Activated CD4-positive, alpha-beta T cell treated with anti-CD3 and anti-CD28 coated beads, Interleukin-2, amount 50 U/mL, for 16 hours (primary cell): ENCODE measurements at regions not wholly inside any gene's neighbourhood (a gene's known extent, or its start where the extent isn't known, plus 50 kb on each side); places are given as distances from the start of the nearest gene placed in this dataset.

Source experiments
- DNase-seq: peaks from one replicate; pipeline ENCODE4 v3.0.0-alpha.2; 2020

DNA sequence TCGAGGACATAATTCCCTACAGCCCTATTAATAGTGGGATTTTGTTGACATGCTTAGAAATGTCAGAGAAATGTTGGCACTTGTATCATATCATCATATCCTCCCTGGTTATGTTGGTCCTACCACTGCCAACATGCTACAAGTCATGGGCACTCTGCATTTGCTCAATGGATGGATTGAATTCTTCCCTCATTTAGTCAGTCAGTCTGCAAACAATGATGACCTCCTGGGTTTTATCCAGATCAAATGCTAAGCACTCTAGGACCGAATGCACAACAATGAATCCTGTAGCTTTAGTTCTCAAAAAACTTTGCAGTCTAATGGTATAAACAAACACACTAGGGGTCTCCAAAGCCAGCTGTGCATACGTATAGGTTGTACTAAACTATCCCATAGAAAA, 357.2 kb upstream of the DPYD start:
- no peak for DNase-seq

DNA sequence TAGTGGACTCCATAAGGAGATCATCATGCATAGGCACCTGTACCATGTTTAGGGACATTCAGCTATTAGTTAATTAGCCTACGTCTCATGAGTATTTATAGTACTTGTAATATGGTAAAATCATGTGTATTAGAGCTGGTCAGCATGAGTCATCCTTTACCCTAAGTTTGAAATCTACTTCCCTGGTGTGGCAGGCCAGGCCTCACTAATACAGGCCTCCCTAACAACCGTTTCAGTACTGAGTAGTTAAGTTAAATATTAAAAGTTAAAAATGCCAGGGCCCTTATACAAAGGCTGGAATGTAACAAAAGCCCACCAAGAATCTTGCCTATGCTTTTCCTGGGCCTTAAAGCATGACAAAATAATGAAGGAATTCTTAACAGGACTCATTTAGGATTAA, 356.3 kb upstream of the DPYD start:
- DNase-seq: no peak

DNA sequence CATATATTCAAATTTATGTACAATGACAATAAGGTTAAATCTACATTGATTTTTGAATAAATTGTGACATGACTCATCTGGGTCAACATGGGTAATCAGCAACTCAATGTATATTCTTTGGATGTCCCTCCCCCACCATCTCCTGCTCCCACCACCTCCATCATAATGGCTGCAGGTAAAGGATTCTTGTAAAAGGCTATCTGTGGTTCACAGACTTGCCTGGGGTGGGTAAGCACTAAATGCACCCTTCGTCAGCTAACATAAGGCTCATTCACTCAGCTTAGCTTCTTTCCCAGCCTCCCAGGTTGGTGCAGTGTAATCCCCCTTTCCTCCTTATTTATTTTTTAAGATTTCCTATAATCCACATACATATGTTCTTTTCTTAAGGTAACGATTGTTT, 355.7 kb upstream of the DPYD start:
- DNase-seq: no peak

DNA sequence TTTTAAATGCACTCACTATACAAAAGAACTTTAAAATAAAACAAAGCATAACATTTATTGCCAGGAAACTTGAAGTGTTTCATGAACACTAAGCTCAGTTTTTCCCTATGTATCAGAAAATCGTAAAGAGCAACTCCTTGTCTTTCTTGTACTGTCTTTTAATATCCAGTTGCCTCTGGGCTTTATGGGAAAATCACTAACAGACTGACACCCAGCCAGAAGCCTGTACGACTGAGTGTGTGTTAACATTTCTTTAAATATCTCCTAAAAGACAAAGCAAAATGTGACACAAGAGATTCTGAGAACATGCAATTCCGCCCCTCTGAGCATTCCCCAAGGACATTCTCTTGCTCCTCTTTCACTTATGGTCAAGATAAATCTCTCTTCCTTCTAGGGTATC, 347.5 kb upstream of the DPYD start:
- no peak for DNase-seq

DNA sequence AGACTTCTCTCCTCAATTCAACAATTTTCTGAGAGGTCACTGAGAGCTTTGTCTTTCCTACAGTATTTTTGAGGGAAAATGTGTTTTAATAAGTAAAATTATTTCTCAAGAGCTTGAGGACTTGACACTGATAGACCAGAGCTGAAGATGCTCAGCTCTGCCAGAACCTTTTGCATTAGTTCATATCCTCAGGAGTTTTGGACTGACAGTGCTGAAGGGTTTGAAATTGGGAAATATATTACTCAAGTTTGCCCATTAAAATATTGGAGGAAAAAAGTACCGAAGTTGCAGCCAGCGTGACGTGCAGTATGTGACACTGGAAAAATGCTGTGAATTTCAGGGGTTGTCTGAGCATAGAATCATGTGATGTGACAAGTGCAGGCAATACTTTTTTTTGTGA, 346.6 kb upstream of the DPYD start:
- no peak for DNase-seq

DNA sequence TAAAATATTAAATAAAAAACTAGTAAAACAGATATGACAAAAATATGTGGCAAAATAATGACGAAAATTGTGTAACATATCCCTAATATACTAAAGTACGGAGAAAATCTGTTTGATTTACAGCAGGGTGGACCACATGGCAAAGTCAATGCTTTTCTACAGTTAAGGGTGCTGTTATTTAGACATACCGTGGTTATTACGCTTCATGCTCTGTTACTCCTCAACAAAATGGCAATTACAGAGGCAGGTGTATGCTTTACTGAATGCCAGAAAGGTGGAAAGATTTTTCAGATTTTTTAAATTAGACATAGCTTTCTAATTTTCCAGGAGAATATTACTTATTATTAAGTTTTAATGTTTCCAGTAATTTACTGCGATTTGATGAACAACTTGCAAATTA, 343.9 kb upstream of the DPYD start:
- no peak for DNase-seq

DNA sequence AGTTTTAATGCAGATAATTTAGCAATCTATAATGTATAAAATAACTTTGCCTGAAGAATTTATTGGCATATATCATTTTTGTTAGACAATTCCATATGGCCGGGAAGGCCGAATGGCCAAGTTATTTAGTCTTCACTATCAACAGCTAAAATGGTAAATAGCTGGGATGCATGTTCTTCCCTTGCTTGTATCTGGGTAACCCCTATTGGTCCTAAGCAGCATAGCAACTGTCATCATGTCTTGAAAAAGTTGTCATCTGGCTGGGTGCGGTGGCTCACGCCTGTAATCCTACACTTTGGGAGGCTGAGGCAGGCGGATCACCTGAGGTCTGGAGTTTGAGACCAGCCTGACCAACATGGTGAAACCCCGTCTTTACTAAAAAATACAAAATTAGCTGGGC, 340.0 kb upstream of the DPYD start:
- DNase-seq: no peak

DNA sequence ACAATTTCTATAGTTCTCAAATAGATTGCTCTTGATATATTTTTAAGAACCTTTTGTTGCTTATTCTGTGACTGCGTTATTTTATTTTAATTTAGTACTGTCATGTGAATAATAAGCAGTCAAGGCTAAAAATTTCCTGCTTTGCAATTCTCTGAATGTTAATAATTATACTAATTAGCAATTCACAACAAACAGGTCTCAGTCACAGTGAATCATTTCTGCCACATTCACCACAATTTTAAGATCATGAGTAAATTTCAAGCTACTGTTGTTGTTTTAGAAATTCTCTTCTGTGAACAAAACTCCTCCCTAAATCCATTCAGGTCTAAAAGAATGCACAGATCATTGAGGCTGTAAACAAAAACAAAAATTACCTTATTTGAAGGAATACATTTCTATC, 339.6 kb upstream of the DPYD start:
- no peak for DNase-seq

DNA sequence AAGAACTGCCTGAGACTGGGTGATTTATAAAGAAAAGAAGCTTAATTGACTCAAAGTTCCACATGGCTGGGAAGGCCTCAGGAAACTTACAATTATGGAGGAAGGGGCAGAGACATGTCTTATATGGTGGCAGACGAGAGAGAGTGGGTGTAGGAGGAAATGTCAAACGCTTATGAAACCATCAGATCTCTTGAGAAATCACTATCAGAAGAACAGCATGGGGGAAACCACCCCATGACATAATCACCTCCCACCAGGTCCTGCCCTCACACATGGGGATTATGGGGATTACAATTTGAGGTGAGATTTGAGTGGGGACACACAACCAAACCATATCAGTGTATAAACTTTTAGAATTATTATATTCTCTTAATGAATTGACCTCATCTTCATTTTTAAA, 335.9 kb upstream of the DPYD start:
- DNase-seq: no peak

DNA sequence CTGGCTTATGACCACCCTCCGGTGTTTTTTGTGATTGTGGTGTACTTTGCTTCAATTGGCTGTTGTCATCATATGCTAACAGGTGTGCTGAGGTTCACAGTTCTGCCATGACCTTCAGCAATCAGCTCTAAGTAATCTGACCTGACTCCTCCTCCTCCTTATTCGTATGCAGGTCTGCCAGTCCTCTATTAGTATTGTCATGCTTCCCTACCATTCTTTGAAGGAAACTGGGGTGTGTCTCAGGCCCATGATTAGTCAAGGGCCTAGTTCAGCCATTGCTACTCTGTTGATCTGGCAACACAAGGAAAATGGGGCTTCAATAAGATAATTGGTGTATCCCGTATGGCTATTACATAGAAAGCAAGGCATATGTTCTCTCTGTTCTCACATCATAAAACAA, 332.3 kb upstream of the DPYD start:
- no peak for DNase-seq

DNA sequence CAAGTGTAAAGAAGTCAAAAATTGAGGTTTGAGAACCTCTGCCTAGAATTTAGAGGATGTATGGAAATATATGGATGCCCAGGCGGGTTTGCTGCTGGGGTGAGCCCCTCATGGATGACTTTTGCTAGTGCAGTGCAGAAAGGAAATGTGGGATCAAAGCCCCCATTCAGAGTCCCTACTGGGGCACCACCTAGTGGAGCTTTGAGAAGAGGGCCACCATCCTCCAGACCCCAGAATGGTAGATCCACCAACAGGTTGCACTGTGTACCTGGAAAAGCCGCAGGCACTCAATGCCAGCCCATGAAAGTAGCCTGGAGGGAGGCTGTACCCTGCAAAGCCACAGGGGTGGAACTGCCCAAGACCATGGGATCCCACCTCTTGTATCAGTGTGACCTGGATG, 330.7 kb upstream of the DPYD start:
- DNase-seq: no peak

DNA sequence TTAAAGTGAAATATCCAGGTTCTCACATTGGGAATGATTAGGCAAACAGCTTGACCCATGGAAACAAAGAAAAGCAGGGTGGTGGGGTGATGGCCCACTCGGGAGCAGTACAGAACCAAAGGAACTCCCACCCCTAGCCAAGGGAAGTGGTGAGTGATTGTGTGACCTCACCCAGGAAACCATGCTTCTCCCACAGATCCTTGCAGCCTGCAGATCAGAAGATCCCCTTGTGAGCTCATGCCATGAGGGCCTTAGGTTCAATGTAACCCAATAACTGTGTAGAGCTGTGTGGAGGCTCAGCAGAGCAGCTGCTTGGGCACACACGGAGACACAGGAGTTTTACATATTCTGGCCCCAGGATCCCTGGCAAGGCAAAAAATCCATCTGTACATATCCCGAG, 311.8 kb upstream of the DPYD start:
- DNase-seq: no peak

DNA sequence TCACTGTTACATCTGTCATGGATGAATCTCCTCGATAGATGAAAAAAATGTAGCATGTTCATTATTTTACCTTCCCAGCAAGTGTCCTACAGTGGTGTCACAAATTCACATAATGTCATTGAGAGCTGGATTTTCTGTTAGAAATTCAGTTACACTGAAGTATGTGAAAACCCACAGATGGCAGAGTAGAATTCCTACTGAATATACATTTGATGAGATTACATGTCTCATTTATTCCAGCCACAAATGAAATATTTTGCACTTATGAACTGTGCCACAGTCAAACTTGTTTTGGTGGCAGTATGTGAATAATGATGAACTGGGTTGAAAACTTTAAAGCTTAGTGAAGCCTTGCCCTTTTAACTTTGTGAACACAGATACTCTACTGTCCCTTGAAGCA, 301.9 kb upstream of the DPYD start:
- DNase-seq: no peak

DNA sequence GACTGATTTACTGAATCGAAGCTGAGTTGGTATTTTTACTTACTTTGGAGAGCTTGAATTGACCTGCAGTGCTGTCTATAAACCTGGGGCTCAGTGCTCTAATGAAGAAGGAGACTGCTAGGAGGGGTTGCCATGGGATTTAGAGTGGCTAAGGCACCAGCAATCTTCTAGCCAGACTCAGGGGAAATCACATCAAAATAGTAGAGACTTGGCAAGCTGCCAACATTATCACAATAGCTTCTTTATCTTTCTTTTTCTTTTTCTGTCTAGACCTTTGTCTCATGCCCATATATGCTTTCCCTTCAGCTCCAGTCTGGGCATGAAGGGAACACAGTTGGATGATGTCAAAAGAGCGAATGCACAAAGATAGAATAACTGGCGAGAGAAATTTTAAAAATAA, 301.1 kb upstream of the DPYD start:
- DNase-seq: no peak

DNA sequence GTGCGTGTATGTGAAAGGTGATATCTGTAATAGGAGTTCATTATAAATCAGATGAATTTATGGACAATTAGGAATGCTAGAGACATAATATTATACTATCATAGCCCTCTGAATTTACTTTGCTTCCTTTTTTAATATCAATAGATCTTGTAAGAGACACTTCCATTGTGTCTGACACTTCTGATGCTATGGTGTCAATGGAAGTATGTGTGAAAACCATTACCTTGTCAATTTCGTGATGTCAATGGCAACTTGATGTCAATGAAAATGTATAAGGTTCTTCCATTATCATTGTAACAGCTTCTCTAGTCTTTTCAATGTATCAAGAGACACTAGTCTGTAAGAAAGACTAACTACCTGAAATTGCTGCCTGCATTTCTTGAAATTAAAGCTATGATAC, 296.8 kb upstream of the DPYD start:
- DNase-seq: no peak

DNA sequence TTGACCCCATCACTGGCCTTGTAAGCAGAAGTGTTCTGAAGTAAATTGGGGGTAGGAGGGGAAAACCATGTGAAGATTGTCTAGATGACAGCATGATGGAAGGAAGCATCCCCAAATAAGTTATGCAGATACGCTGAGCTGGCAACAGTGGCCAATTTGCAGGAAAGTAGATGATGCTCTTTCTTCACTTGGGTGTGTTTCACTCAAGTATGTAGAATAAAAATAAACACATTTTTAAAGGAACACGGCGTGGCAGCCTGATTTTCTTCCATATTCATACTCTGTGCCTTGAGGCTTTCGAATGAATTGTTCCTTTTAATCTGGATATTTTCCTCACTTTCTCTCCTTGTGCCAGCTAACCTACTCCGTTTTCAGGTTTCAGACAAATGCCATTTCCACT, 295.5 kb upstream of the DPYD start:
- no peak for DNase-seq

DNA sequence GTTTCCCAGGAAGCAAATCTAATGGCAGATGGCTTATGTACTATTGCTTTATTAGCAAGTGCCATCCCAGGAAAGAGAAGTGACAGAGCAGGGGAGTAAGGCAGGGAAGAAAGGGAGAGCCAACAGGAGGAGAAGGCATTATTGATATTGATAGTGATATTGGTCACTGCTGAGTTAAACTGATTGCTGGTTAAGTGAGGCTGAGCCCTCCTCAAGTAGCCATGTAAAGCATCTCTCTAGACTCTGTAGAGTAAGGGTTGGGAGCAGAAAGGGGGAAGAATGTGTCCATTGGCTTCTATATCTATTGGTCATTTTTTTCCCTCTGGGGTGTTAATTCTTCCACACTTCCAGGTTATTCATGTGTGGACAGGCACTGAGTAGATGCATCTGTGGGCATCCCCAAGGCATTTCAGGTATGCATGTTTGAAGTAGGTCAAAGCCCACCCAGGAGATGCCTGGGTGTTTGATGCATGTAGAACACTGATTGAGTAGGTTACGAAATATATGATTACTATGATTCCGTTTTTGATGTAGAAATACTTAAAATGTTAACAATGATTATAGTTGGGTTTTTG, 290.5 kb upstream of the DPYD start:
- no peak for DNase-seq

DNA sequence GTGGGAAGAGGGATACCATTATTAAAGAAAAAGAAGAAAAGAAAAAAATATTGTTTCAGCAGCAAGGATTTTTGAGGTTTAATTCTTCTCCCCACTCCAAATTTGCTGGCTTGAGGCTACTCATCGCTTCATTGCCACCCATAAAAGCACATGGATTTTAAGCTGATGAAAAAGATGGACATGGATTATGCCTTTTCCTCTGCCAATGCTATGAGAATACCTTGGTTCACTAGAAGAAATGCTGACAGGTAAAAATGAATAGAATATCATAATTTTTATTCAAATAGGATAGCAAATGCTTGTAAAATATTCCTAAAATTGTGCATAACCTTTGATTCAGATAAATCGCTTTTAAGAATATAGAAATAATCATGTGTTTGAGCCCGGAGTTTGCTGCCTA, 289.7 kb upstream of the DPYD start:
- DNase-seq: no peak

DNA sequence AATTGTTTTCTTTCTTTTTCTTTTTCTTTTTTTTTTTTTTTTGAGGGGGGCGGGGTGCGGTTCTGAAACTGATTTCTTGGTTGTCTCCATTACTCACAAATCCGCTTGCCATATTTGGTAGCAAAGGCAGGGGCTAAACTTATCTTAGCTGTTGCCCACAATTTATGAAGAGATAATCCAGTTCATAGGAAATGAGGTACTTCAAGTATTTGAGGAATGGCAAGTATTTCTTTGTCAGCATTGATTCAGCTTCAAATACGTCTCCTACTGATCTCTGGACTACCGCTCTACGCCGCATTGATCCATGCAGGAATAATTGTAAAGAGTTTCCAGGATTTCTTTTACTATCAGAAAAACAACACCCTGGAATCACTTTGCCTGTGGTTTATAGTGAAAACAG, 289.2 kb upstream of the DPYD start:
- DNase-seq: no peak

DNA sequence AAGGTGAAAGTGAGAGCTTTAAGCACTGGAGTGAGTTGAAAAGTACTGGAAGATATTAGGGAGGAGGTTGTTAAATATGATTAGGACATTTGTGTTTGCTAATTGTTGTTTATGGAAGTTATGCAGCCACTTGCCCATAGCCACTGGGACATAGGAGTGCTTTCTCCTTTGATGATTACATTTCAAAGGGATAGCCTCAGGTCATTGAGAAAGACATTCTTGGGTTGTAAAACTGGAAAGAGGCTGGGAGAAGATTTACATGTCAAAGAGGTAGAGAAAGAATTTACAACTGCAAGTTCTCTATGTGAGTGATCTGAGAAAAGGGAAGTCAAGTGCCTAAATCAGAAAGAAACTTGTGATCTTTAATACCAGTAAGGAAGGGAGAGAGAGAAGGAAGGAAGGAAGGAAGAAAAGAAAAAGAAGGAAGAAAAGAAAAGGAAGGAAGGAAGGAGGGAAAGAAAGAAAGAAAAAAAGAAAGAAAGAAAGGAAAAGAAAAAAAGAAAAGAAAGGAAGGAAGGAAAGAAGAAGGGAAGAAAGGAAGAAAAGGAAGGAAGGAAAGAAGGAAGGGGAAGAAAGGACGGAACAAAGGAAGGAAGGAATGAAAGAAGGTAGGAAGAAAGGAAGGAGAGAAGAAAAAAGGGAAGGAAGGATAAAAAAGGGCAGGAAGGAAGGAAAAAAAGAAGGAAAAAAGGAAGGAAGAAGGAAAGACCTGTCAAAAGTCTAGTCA, 284.6 kb upstream of the DPYD start:
- DNase-seq: no peak

DNA sequence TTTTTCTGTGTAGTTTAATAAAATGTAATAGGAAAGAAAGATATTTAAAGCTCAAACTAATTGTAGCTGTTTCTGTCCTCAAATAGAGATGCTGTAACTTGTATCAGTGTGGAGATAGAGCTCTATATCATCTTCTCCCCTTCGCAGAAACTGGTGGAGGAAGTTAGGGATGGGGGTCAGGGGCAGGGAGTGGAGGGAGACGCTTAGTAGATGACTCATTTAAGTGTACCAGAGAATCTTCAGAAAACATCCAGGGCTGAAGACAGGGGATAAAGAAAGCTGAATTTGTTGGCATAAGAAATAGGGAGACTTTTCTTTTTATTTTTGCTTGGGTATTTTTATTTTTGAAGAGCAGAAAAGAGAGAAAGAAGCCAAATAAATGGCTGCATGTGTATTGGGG, 282.6 kb upstream of the DPYD start:
- DNase-seq: no peak

DNA sequence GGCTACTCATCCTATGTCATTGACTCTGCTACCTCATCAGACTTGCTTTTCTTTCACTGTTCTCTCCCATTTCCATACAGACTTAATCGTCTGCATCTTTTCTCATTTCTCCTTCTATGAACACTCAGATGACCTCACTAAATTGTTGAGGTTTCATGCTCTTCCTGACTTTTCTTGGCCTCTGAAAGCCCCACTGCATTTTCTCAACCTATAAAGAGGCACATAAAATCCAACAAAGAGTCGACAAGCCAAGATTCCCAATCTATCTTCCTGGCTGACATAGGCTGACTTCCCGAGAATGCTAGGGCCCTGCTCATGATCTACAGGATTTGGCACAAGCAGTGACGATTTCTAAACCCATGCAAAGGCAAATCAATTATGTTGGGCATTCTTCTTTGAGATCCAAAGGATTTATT, 280.8 kb upstream of the DPYD start:
- DNase-seq: no peak

DNA sequence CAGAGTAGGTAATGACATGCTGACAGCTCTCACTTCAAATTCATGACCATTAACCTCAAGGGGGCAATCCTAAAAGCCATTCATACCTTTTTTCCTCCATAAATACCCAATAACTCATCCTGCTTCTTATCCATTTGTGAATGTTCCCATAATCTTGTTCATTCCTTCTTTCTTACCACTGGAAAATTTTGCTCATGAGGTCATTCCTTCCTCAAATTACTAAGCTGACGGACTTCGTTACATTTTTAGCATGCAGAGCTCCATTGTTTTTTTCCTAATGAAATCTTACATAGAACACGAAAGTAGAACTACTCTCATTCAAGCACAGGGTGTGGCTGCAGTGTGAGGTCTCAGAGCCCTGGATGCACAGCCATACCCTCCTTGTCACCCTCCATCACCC, 276.5 kb upstream of the DPYD start:
- no peak for DNase-seq

DNA sequence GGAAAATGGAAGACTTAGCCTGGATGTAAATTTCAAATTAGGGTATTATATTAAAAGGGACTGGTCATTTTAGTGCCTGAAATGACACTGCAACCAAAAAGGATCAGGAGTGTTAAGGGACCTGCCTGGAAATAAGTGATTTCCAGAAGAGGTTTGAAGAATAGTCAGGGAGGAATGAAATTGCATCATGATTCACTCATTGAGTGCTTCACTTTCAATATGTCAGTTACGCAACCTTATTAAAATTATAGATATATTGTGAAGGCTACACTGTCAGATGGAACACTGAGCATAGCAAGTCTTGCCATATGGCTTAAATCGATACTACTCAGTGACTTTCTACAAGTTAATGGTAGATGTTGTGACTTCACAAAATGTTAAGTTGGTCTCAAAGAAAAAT, 275.2 kb upstream of the DPYD start:
- DNase-seq: no peak

DNA sequence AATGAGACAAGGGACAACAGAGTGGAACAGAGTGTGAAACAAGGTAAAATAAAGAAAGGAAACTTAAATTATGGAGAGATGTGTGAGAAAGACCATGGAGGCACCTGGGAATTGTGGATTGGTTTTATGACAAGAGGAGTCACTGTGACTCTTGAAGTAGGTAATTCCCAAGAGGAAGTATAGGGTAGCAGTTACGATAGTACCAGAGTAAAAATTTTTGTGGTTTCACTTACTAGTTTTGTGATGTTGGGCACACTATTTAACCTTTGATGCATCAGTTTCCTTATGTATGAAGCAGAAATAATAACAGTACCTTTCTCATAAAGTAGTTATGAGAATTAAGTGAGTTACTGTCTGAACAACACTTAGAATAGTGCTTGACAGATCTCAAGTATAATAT, 267.9 kb upstream of the DPYD start:
- DNase-seq: no peak

DNA sequence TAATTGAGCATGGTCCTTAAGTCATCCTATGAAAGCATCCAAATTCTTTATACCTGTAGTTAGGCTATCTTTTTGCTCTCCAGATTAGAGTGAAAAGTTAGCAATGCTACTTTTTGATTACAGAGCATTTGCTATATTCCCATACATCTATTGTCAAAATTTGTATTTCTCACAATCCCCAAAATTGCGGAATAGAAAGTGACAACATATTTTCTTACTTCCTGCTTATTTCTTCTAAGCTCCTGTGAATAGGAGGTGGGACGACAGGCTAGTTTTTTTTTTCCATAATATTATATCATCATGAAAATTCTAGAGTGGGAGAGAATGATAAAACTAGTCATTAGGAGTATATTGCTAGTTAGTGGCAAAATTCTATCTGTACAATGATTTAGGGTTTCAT, 264.0 kb upstream of the DPYD start:
- no peak for DNase-seq
